CD4-positive, CD25-positive, alpha-beta regulatory T cell (primary cell): ENCODE measurements at regions not wholly inside any gene's neighbourhood (a gene's known extent, or its start where the extent isn't known, plus 50 kb on each side); places are given as distances from the start of the nearest gene placed in this dataset.
"Not testable (repeated sequence)": the region's sequence is repeated elsewhere in the genome, so short reads cannot be mapped to it uniquely, and the experiment has no call there.

Source experiments
- ATAC-seq, 2 donors: fragments of 150-1000 bp; cut with Tn5 transposase; one replicate each; pipeline ENCODE4 v1.10.0; 2021; ENCODE audit warnings: low read depth in 2 of 2, moderate number of reproducible peaks in 2 of 2, moderate library complexity in 1 of 2
- DNase-seq, 3 donors: peaks; one replicate each; pipeline versions ENCODE4 v3.0.0 to v3.0.0-alpha.2; 2012 to 2022; ENCODE audit warnings: mixed read lengths in 1 of 3
- H3K27ac ChIP-seq: one replicate; pipeline ENCODE4 v1.7.0; 2013; ENCODE audit warnings: mild to moderate bottlenecking, low read length; ENCODE audit not compliant: insufficient read depth, poor library complexity, severe bottlenecking
- H3K27me3 ChIP-seq: one replicate; pipeline ENCODE4 v1.7.0; 2013; ENCODE audit warnings: low read length; ENCODE audit not compliant: control insufficient read depth, insufficient read depth
- H3K36me3 ChIP-seq: one replicate; pipeline ENCODE4 v1.7.0; 2013; ENCODE audit warnings: mild to moderate bottlenecking, low read length, moderate library complexity; ENCODE audit not compliant: control insufficient read depth, insufficient read depth
- H3K4me1 ChIP-seq: 2 replicates; pipeline ENCODE4 v1.7.0; 2013; ENCODE audit warnings: mild to moderate bottlenecking, low read length; ENCODE audit not compliant: insufficient read depth, control insufficient read depth, poor library complexity, severe bottlenecking
- H3K4me3 ChIP-seq: one replicate; pipeline ENCODE4 v1.7.0; 2013; ENCODE audit warnings: low read depth, mild to moderate bottlenecking, low read length, moderate library complexity
- H3K9me3 ChIP-seq, 2 experiments: 1 replicate in 1 of 2; 2 replicates in 1 of 2; pipeline ENCODE4 v1.7.0; 2013; ENCODE audit warnings: low read length in 2 of 2, mild to moderate bottlenecking in 1 of 2, moderate library complexity in 1 of 2; ENCODE audit not compliant: control insufficient read depth in 2 of 2
- H3K27ac Mint-ChIP-seq, 3 donors: one replicate each; pipeline ENCODE4 v1.8.0; 2020 to 2022; ENCODE audit warnings: mild to moderate bottlenecking in 3 of 3, mixed read lengths in 3 of 3, moderate library complexity in 2 of 3
- H3K27me3 Mint-ChIP-seq: one replicate; pipeline ENCODE4 v1.8.0; 2022; ENCODE audit warnings: mild to moderate bottlenecking, mixed read lengths
- H3K36me3 Mint-ChIP-seq: one replicate; pipeline ENCODE4 v1.8.0; 2020; ENCODE audit warnings: mixed read lengths
- H3K4me1 Mint-ChIP-seq, 4 donors: one replicate each; pipeline ENCODE4 v1.8.0; 2020 to 2022; ENCODE audit warnings: mixed read lengths in 4 of 4, mild to moderate bottlenecking in 1 of 4
- H3K4me3 Mint-ChIP-seq, 4 donors: one replicate each; pipeline ENCODE4 v1.8.0; 2020 to 2022; ENCODE audit warnings: mild to moderate bottlenecking in 4 of 4, mixed read lengths in 4 of 4, moderate library complexity in 3 of 4
- H3K9me3 Mint-ChIP-seq, 7 donors: one replicate each; pipeline ENCODE4 v1.8.0; 2020 to 2022; ENCODE audit warnings: mixed read lengths in 7 of 7, mild to moderate bottlenecking in 3 of 7, moderate library complexity in 2 of 7

- no peaks in the 10 kb centered on the region for H3K27me3 Mint-ChIP-seq
- no peaks in the 10 kb centered on the region for H3K36me3 Mint-ChIP-seq
- no peak overlapping the region for H3K4me3 Mint-ChIP-seq
- no peak for ATAC-seq
- H3K27ac Mint-ChIP-seq = no peak overlapping the region
- no peaks in the 10 kb centered on the region for H3K9me3 ChIP-seq
- DNase-seq = no peak
- H3K4me1 Mint-ChIP-seq = no peaks in the 10 kb centered on the region
- H3K27ac ChIP-seq = no peak overlapping the region
- H3K4me1 ChIP-seq = no peaks in the 10 kb centered on the region
- no peaks in the 10 kb centered on the region for H3K36me3 ChIP-seq
- H3K4me3 ChIP-seq = no peak overlapping the region
- H3K9me3 Mint-ChIP-seq = peaks cover 0 to 10% (median 2%) of the 10 kb centered on the region in 7 donors
- no peaks in the 10 kb centered on the region for H3K27me3 ChIP-seq
Measured at GRCh38 chr2:41199334-41199733, 747.4 kb upstream of the SLC8A1 start.

DNA sequence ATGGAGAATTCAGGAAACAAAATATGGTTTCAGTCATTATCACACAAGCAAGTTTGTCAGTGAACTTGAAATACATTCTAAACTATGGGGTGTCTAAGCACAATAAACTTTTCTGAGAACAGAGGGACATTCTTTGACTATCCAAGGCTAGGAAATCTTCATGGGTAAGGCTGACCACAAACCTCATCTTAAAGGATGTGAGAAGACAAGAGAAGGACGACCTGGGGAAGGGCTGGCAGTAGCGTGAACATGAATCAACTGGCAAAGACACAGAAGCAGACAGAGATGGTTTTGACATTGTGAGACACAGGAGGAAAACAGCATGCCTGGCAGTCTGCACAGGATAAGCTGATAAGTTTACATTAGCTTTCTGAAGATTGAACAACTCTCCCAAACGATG lies 752.4 kb upstream of the SLC8A1 start:
- H3K27me3 ChIP-seq = no peaks in the 10 kb centered on the region
- H3K4me1 ChIP-seq = no peaks in the 10 kb centered on the region
- Mint-ChIP-seq H3K9me3 (peaks cover 0 to 12% (median 1%) of the 10 kb centered on the region in 7 donors), H3K27me3 (no peaks in the 10 kb centered on the region), H3K4me1 (no peaks in the 10 kb centered on the region), H3K27ac (no peak overlapping the region), H3K4me3 (no peak overlapping the region), H3K36me3 (no peaks in the 10 kb centered on the region)
- H3K4me3 ChIP-seq = no peak overlapping the region
- H3K36me3 ChIP-seq = no peaks in the 10 kb centered on the region
- H3K9me3 ChIP-seq = no peaks in the 10 kb centered on the region
- H3K27ac ChIP-seq = no peak overlapping the region
- ATAC-seq = no peak
- peak in 1 of 3 donors; percentile 1 for DNase-seq

DNA sequence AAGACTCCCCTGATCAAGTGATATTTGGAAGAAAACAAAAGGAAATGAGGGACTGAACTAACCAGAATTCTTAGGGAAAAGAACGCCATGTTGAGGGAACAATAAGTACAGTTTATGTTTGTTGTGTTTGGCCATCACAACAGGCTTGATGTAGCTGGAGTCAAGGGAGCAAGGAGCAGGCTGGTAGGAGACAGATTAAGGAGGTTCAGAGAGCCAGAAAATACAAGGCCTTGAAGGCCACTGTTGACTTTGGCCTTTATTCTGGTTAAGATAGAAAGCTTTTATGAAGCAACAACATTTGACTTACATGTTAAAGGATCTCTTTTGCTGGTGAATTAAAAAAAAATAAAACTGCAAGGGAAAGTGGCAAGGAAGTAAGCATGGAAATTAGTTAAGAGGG lies 754.1 kb upstream of the SLC8A1 start:
- no peak overlapping the region for H3K27ac Mint-ChIP-seq
- H3K4me1 ChIP-seq = no peaks in the 10 kb centered on the region
- H3K27me3 ChIP-seq = no peaks in the 10 kb centered on the region
- ATAC-seq (no peak), DNase-seq (no peak)
- no peak overlapping the region for H3K4me3 ChIP-seq
- H3K36me3 ChIP-seq = no peaks in the 10 kb centered on the region
- H3K4me3 Mint-ChIP-seq = no peak overlapping the region
- no peaks in the 10 kb centered on the region for H3K4me1 Mint-ChIP-seq
- H3K27me3 Mint-ChIP-seq = no peaks in the 10 kb centered on the region
- H3K36me3 Mint-ChIP-seq = no peaks in the 10 kb centered on the region
- peaks cover 0 to 12% (median 3%) of the 10 kb centered on the region in 7 donors for H3K9me3 Mint-ChIP-seq
- no peak overlapping the region for H3K27ac ChIP-seq
- no peaks in the 10 kb centered on the region for H3K9me3 ChIP-seq

DNA sequence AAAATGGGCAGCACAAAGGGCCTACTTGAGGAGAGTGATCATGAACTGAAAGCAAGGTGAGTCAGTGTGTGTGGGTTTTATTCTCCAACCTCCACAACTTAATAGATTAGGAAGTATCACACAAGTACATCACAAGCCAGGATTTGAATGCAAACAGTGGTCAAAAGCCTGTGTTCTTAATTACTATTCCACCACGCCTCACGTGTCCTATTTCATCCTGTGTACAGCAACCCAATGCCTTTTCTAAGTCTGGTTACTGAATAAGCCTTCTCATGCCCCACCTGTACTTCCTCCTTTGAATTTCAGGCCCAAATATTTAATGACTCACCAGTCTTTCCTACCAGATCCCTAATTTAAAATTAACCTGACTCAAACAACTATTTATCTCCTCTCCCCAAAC lies 755.7 kb upstream of the SLC8A1 start:
- Mint-ChIP-seq H3K4me3 (no peak overlapping the region), H3K27ac (no peak overlapping the region), H3K36me3 (no peaks in the 10 kb centered on the region), H3K9me3 (peaks cover 0 to 8% (median 3%) of the 10 kb centered on the region in 7 donors), H3K4me1 (no peaks in the 10 kb centered on the region), H3K27me3 (no peaks in the 10 kb centered on the region)
- H3K27me3 ChIP-seq = no peaks in the 10 kb centered on the region
- no peaks in the 10 kb centered on the region for H3K4me1 ChIP-seq
- ATAC-seq = no peak
- no peak overlapping the region for H3K4me3 ChIP-seq
- no peak for DNase-seq
- H3K9me3 ChIP-seq = no peaks in the 10 kb centered on the region
- no peaks in the 10 kb centered on the region for H3K36me3 ChIP-seq
- H3K27ac ChIP-seq = no peak overlapping the region

DNA sequence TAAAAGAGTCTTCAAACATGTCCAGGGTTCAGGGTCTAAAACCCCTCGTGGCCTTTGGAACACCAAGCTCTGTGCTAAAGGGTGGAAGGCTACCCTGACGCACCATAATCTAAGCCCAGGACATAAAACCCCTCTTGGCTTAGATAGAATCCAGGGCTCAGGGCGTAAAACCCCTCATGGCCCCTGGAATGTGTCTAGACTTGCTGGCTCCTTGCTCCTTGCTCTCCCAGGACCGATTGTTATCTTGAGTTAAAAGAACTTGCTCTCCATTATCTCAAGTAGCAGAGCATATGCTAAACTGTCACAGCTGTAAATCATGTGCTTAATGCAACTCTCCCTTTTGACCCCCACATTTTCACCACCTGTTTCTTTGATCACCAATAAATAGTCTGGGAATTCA lies 758.1 kb upstream of the SLC8A1 start:
- H3K36me3 Mint-ChIP-seq, H3K27me3 Mint-ChIP-seq, H3K4me3 Mint-ChIP-seq, H3K4me1 ChIP-seq, H3K9me3 ChIP-seq, H3K4me3 ChIP-seq, H3K27ac ChIP-seq, ATAC-seq, H3K27me3 ChIP-seq, DNase-seq, H3K27ac Mint-ChIP-seq, H3K36me3 ChIP-seq, H3K4me1 Mint-ChIP-seq: not testable (repeated sequence)
- peaks cover 2 to 11% (median 3%) of the 10 kb centered on the region in 7 donors for H3K9me3 Mint-ChIP-seq

DNA sequence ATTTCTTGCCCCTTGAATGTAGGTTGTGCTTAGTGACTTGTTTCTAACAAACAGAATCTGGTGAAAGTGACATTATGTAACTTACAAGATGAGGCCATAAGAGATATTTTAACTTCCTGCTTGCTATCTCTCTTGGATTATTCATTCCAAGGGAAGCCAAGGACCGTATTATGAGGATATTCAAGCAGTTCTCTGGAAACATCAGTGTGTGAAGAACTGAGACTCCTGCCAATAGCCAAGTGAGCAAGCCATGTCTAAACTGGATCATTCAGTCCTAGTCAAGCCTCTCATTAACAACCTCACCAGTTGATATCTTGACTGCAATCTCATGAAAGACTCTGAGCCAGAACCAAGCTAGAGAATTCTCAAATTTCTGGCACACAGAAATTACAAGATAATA lies 765.1 kb upstream of the SLC8A1 start:
- no peaks in the 10 kb centered on the region for H3K27me3 ChIP-seq
- no peaks in the 10 kb centered on the region for H3K4me1 ChIP-seq
- Mint-ChIP-seq H3K36me3 (no peaks in the 10 kb centered on the region), H3K4me1 (no peaks in the 10 kb centered on the region), H3K9me3 (peaks cover 2 to 19% (median 7%) of the 10 kb centered on the region in 7 donors), H3K27me3 (no peaks in the 10 kb centered on the region), H3K4me3 (no peak overlapping the region), H3K27ac (no peak overlapping the region)
- H3K27ac ChIP-seq = no peak overlapping the region
- H3K4me3 ChIP-seq = no peak overlapping the region
- DNase-seq = no peak
- no peaks in the 10 kb centered on the region for H3K9me3 ChIP-seq
- no peak for ATAC-seq
- H3K36me3 ChIP-seq = no peaks in the 10 kb centered on the region

- no peak overlapping the region for H3K4me3 ChIP-seq
- no peaks in the 10 kb centered on the region for H3K9me3 ChIP-seq
- Mint-ChIP-seq H3K9me3 (peaks cover 2 to 19% (median 8%) of the 10 kb centered on the region in 7 donors), H3K27ac (no peak overlapping the region), H3K4me1 (peaks cover 0 to 2% (median 0%) of the 10 kb centered on the region in 4 donors), H3K36me3 (no peaks in the 10 kb centered on the region), H3K4me3 (no peak overlapping the region), H3K27me3 (no peaks in the 10 kb centered on the region)
- DNase-seq (no peak), ATAC-seq (no peak)
- no peaks in the 10 kb centered on the region for H3K36me3 ChIP-seq
- no peak overlapping the region for H3K27ac ChIP-seq
- no peaks in the 10 kb centered on the region for H3K27me3 ChIP-seq
- no peaks in the 10 kb centered on the region for H3K4me1 ChIP-seq
Measured at GRCh38 chr2:41222593-41222992, 770.7 kb upstream of the SLC8A1 start.

DNA sequence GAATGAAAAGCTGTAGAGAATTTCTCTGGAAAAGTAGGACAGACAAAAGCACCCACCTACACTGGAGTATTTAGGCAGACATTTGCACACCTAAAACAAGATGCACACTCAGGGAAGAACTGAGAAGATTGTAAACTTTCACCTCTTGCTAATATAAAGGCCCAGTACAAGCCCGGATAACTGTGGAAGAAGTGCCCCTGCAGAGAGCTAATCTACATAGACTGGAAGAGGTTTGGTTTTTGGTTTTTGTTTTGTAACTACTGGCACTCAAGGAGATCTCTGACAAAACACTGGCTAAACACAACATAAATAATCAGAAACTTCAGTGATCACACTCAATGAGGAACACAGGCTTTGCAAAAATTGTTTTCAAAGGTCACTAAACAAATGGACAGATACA lies 782.2 kb upstream of the SLC8A1 start:
- no peaks in the 10 kb centered on the region for H3K36me3 ChIP-seq
- ATAC-seq = no peak
- H3K9me3 ChIP-seq = peaks cover 0 to 5% of the 10 kb centered on the region in 2 experiments
- no peak overlapping the region for H3K27ac ChIP-seq
- Mint-ChIP-seq H3K9me3 (peaks cover 5 to 19% (median 13%) of the 10 kb centered on the region in 7 donors), H3K4me3 (no peak overlapping the region), H3K4me1 (peaks cover 0 to 4% (median 0%) of the 10 kb centered on the region in 4 donors), H3K27me3 (no peaks in the 10 kb centered on the region), H3K27ac (no peak overlapping the region), H3K36me3 (no peaks in the 10 kb centered on the region)
- DNase-seq = no peak
- H3K27me3 ChIP-seq = no peaks in the 10 kb centered on the region
- no peak overlapping the region for H3K4me3 ChIP-seq
- H3K4me1 ChIP-seq = no peaks in the 10 kb centered on the region
